Mammary epithelial cell (primary cell): ENCODE measurements at regions not wholly inside any gene's neighbourhood (a gene's known extent, or its start where the extent isn't known, plus 50 kb on each side); places are given as distances from the start of the nearest gene placed in this dataset.
"Not testable (repeated sequence)": the region's sequence is repeated elsewhere in the genome, so short reads cannot be mapped to it uniquely, and the experiment has no call there.

Experiments
- EZH2 ChIP-seq: IDR thresholded peaks from 2 replicates; pipeline ENCODE4 v1.6.1; 2012; ENCODE audit warnings: low read length, inconsistent platforms, borderline replicate concordance
- TF ChIP-seq, protein P1 (sequence below), 2 donors: IDR thresholded peaks in 1 of 2; conservative IDR thresholded peaks in 1 of 2; 2 replicates each; pipeline ENCODE4 v1.5.1; 2011 to 2012; ENCODE audit warnings: inconsistent platforms in 2 of 2, low read length in 2 of 2, mild to moderate bottlenecking in 2 of 2, control low read depth in 1 of 2, low read depth in 1 of 2; ENCODE audit not compliant: insufficient read depth in 1 of 2; ENCODE audit errors: extremely low read depth in 1 of 2

GRCh38 chr1:143502038-143502437 lies 469.7 kb downstream of the FAM72C start:
- TF ChIP-seq, protein P1, sequence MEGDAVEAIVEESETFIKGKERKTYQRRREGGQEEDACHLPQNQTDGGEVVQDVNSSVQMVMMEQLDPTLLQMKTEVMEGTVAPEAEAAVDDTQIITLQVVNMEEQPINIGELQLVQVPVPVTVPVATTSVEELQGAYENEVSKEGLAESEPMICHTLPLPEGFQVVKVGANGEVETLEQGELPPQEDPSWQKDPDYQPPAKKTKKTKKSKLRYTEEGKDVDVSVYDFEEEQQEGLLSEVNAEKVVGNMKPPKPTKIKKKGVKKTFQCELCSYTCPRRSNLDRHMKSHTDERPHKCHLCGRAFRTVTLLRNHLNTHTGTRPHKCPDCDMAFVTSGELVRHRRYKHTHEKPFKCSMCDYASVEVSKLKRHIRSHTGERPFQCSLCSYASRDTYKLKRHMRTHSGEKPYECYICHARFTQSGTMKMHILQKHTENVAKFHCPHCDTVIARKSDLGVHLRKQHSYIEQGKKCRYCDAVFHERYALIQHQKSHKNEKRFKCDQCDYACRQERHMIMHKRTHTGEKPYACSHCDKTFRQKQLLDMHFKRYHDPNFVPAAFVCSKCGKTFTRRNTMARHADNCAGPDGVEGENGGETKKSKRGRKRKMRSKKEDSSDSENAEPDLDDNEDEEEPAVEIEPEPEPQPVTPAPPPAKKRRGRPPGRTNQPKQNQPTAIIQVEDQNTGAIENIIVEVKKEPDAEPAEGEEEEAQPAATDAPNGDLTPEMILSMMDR (conservative IDR thresholded peaks at IDR 0.05 in 1 of 2, IDR thresholded peaks at IDR 0.05 in 1 of 2; ENCODE audit: extremely low read depth in 1 of 2, insufficient read depth in 1 of 2, low read depth in 1 of 2, low read length in 2 of 2): not testable (repeated sequence)
- not testable (repeated sequence) for TF ChIP-seq EZH2
